Fibroblast of lung (primary cell): ENCODE measurements at regions not wholly inside any gene's neighbourhood (a gene's known extent, or its start where the extent isn't known, plus 50 kb on each side); places are given as distances from the start of the nearest gene placed in this dataset.

Experiments used
- DNase-seq, 2 donors: peaks; one replicate each; pipeline versions ENCODE4 v3.0.0 to v3.0.0-alpha.2; 2010; ENCODE audit warnings: low read depth in 2 of 2
- H2AFZ ChIP-seq: 2 replicates; pipeline ENCODE4 v1.5.1; 2012; ENCODE audit warnings: low read length, control low read depth, inconsistent platforms
- H3K27ac ChIP-seq: 2 replicates; pipeline ENCODE4 v1.5.1; 2011; ENCODE audit warnings: low read length, control low read depth; ENCODE audit not compliant: insufficient read depth
- H3K27me3 ChIP-seq: 2 replicates; pipeline ENCODE4 v1.5.1; 2011; ENCODE audit warnings: mild to moderate bottlenecking, low read length; ENCODE audit not compliant: control insufficient read depth, insufficient read depth
- H3K36me3 ChIP-seq: 2 replicates; pipeline ENCODE4 v1.5.1; 2011; ENCODE audit warnings: low read length; ENCODE audit not compliant: control insufficient read depth, insufficient read depth
- H3K4me1 ChIP-seq: 2 replicates; pipeline ENCODE4 v1.5.1; 2011; ENCODE audit warnings: low read length; ENCODE audit not compliant: control insufficient read depth, insufficient read depth; ENCODE audit errors: extremely low read depth
- H3K4me2 ChIP-seq: 2 replicates; pipeline ENCODE4 v1.5.1; 2011; ENCODE audit warnings: low read length, control low read depth; ENCODE audit not compliant: insufficient read depth; ENCODE audit errors: extremely low read depth
- H3K4me3 ChIP-seq, 4 experiments: fragments of 200-600 bp in 1 of 4; sonication (generic) in 1 of 4; replicated peaks in 1 of 4; 2 replicates each; pipeline ENCODE4 v1.5.1; 2011 to 2016; ENCODE audit warnings: low read length in 4 of 4, low read depth in 3 of 4, mild to moderate bottlenecking in 3 of 4, control low read depth in 2 of 4, inconsistent platforms in 1 of 4, mixed read lengths in 1 of 4; ENCODE audit not compliant: insufficient read depth in 1 of 4; ENCODE audit errors: control extremely low read depth in 1 of 4
- H3K79me2 ChIP-seq: 2 replicates; pipeline ENCODE4 v1.5.1; 2012; ENCODE audit warnings: mild to moderate bottlenecking, low read length, inconsistent platforms; ENCODE audit not compliant: control insufficient read depth, insufficient read depth
- H3K9ac ChIP-seq: 2 replicates; pipeline ENCODE4 v1.5.1; 2011; ENCODE audit warnings: mild to moderate bottlenecking, low read length, control low read depth; ENCODE audit not compliant: insufficient read depth
- H3K9me3 ChIP-seq: 2 replicates; pipeline ENCODE4 v1.5.1; 2012; ENCODE audit warnings: low read depth, low read length; ENCODE audit not compliant: control insufficient read depth, insufficient read depth
- H4K20me1 ChIP-seq: 2 replicates; pipeline ENCODE4 v1.5.1; 2011; ENCODE audit warnings: low read length; ENCODE audit not compliant: control insufficient read depth, insufficient read depth; ENCODE audit errors: extremely low read depth
- CTCF ChIP-seq, 2 donors: IDR thresholded peaks in 1 of 2; conservative IDR thresholded peaks in 1 of 2; 1 replicate in 1 of 2; 2 replicates in 1 of 2; pipeline ENCODE4 v1.5.1; 2011 to 2012; ENCODE audit warnings: low read length in 2 of 2, control low read depth in 1 of 2, inconsistent platforms in 1 of 2, low read depth in 1 of 2, mild to moderate bottlenecking in 1 of 2
- EZH2 ChIP-seq: IDR thresholded peaks from 2 replicates; pipeline ENCODE4 v1.5.1; 2012; ENCODE audit warnings: low read length, control low read depth, mild to moderate bottlenecking; ENCODE audit errors: missing control alignments

- Histone ChIP-seq H3K36me3 (no peaks in the 10 kb centered on the region), H3K4me1 (no peaks in the 10 kb centered on the region), H4K20me1 (no peaks in the 10 kb centered on the region), H3K79me2 (no peaks in the 10 kb centered on the region), H3K9me3 (no peaks in the 10 kb centered on the region), H3K9ac (no peak overlapping the region), H3K4me2 (no peak overlapping the region), H3K27me3 (no peaks in the 10 kb centered on the region), H2AFZ (no peak overlapping the region), H3K4me3 (no peak overlapping the region), H3K27ac (no peak overlapping the region)
- TF ChIP-seq CTCF (conservative IDR thresholded peaks at IDR 0.05 in 1 of 2, IDR thresholded peaks at IDR 0.05 in 1 of 2; ENCODE audit: low read depth in 1 of 2, low read length in 2 of 2) = no peak
- DNase-seq = peak; percentile 52 to 55
These were observed 593.8 kb downstream of the USP25 start for GRCh38 chr21:16323596-16323995.

- H3K79me2 ChIP-seq = no peaks in the 10 kb centered on the region
- DNase-seq = no peak
These were observed 594.8 kb downstream of the USP25 start for GRCh38 chr21:16324630-16325029.

GRCh38 chr21:16330082-16330907 is 600.5 kb downstream of the USP25 start:
- Histone ChIP-seq H3K4me1 (no peaks in the 10 kb centered on the region), H3K79me2 (no peaks in the 10 kb centered on the region), H2AFZ (peak overlapping the region; percentile 68), H3K9ac (no peak overlapping the region), H3K27me3 (no peaks in the 10 kb centered on the region), H3K27ac (no peak overlapping the region), H3K4me3 (no peak overlapping the region), H3K4me2 (no peak overlapping the region), H3K36me3 (no peaks in the 10 kb centered on the region), H3K9me3 (no peaks in the 10 kb centered on the region), H4K20me1 (no peaks in the 10 kb centered on the region)
- peak; percentile 71 to 89 for DNase-seq
- TF ChIP-seq CTCF (conservative IDR thresholded peaks at IDR 0.05 in 1 of 2, IDR thresholded peaks at IDR 0.05 in 1 of 2; ENCODE audit: low read depth in 1 of 2, low read length in 2 of 2) = peak; percentile 45 to 76
- TF ChIP-seq EZH2 = no peak

More at GRCh38 chr21:16324630-16325029, 594.8 kb downstream of the USP25 start:
- Histone ChIP-seq H3K4me3 (no peak overlapping the region), H2AFZ (no peak overlapping the region), H3K27me3 (no peaks in the 10 kb centered on the region), H3K36me3 (no peaks in the 10 kb centered on the region), H3K9me3 (no peaks in the 10 kb centered on the region), H3K27ac (no peak overlapping the region), H3K4me2 (no peak overlapping the region), H3K9ac (no peak overlapping the region), H3K4me1 (no peaks in the 10 kb centered on the region), H4K20me1 (no peaks in the 10 kb centered on the region)
- no peak for TF ChIP-seq CTCF (conservative IDR thresholded peaks at IDR 0.05 in 1 of 2, IDR thresholded peaks at IDR 0.05 in 1 of 2; ENCODE audit: low read depth in 1 of 2, low read length in 2 of 2)
- no peak for TF ChIP-seq EZH2
